Esophagus squamous epithelium (tissue), 5 donors: ENCODE measurements at regions not wholly inside any gene's neighbourhood (a gene's known extent, or its start where the extent isn't known, plus 50 kb on each side); places are given as distances from the start of the nearest gene placed in this dataset.

ENCODE experiments used
- DNase-seq: peaks from one replicate; lab custom pipeline; 2025; lab: John Stamatoyannopoulos, UW
- H3K27ac ChIP-seq, 4 donors: fragments of 200-600 bp; sonication (generic); one replicate each; pipeline ENCODE4 v1.5.1; 2016 to 2019; ENCODE audit warnings: mild to moderate bottlenecking in 1 of 4
- H3K27me3 ChIP-seq, 4 donors: fragments of 200-600 bp; sonication (generic); 1 replicate in 3 of 4; 2 replicates in 1 of 4; pipeline versions ENCODE4 v1.5.1 to v1.6.0; 2017 to 2021; ENCODE audit warnings: antibody characterized with exemption in 1 of 4
- H3K36me3 ChIP-seq, 3 donors: fragments of 200-600 bp; sonication (generic); one replicate each; pipeline ENCODE4 v1.5.1; 2016 to 2019
- H3K4me1 ChIP-seq, 3 donors: fragments of 200-600 bp; sonication (generic); one replicate each; pipeline ENCODE4 v1.5.1; 2017 to 2019
- H3K4me3 ChIP-seq, 4 donors: fragments of 200-600 bp; sonication (generic); 1 replicate in 3 of 4; 2 replicates in 1 of 4; pipeline ENCODE4 v1.5.1; 2016 to 2019; ENCODE audit warnings: mild to moderate bottlenecking in 2 of 4, moderate library complexity in 1 of 4
- H3K9me3 ChIP-seq, 3 donors: fragments of 200-600 bp; sonication (generic); one replicate each; pipeline ENCODE4 v1.5.1; 2016 to 2019
- POLR2A ChIP-seq, 4 donors: fragments of 450-650 bp; IDR thresholded peaks; one replicate each; pipeline ENCODE4 v1.6.1; 2017; ENCODE audit warnings: antibody characterized with exemption in 4 of 4, mild to moderate bottlenecking in 4 of 4, moderate library complexity in 3 of 4
- WGBS, 2 donors: methylation state at CpG; one replicate each; pipeline ENCODE4 v1.1.5; 2018; 5-methylcytosine and 5-hydroxymethylcytosine counted together
- intact Hi-C: fragments of 100-400 bp; cut with DNase I; formaldehyde crosslinking; loops from one replicate; pipeline ENCODE4 v1.15.0; 2022
- TF ChIP-seq, protein P1 (sequence below), 6 experiments: fragments of 450-650 bp in 4 of 6; fragments of 200-600 bp in 2 of 6; sonication (generic) in 2 of 6; IDR thresholded peaks; one replicate each; pipeline ENCODE4 v1.5.1; 2016 to 2019; ENCODE audit warnings: antibody characterized with exemption in 6 of 6, mild to moderate bottlenecking in 4 of 6, moderate library complexity in 4 of 6
- donor health status: DM: yes; HTN: yes; CAD: no.

GRCh38 chrX:122910697-122911096 lies 273.4 kb upstream of the GRIA3 start:
- no peaks in the 10 kb centered on the region for H3K36me3 ChIP-seq
- no peaks in the 10 kb centered on the region for H3K27me3 ChIP-seq
- WGBS, 2 donors = 11 to 85% methylated on average over 2 of the region's 2 CpGs
- peaks cover 0 to 5% (median 0%) of the 10 kb centered on the region in 3 donors for H3K9me3 ChIP-seq
- no peak for TF ChIP-seq POLR2A (IDR thresholded peaks at IDR 0.05)
- TF ChIP-seq, protein P1, sequence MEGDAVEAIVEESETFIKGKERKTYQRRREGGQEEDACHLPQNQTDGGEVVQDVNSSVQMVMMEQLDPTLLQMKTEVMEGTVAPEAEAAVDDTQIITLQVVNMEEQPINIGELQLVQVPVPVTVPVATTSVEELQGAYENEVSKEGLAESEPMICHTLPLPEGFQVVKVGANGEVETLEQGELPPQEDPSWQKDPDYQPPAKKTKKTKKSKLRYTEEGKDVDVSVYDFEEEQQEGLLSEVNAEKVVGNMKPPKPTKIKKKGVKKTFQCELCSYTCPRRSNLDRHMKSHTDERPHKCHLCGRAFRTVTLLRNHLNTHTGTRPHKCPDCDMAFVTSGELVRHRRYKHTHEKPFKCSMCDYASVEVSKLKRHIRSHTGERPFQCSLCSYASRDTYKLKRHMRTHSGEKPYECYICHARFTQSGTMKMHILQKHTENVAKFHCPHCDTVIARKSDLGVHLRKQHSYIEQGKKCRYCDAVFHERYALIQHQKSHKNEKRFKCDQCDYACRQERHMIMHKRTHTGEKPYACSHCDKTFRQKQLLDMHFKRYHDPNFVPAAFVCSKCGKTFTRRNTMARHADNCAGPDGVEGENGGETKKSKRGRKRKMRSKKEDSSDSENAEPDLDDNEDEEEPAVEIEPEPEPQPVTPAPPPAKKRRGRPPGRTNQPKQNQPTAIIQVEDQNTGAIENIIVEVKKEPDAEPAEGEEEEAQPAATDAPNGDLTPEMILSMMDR (IDR thresholded peaks at IDR 0.05) = no peak
- H3K4me3 ChIP-seq = no peak overlapping the region
- no peaks in the 10 kb centered on the region for H3K4me1 ChIP-seq
- no peak overlapping the region for H3K27ac ChIP-seq
- DNase-seq = no peak
- intact Hi-C loops = no loop called here

DNA sequence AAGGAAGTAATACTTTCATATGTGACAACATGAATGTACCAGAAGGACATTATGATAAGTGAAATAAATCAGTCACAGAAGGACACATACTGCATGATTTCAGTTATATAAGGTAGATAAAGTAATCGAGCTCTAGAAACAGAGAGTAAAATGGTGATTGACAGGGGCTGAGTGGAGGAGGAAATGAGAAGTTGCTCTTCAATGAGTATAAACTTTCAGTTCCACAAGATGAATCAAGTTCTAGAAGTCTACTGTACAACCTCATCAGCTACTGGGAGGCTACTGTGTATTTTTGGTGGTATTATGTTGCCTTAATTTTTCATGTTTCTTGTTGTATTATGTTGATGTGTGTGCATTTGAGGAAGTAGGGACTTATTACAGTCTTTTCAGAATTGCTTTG lies 270.9 kb upstream of the GRIA3 start:
- Histone ChIP-seq H3K4me1 (no peaks in the 10 kb centered on the region), H3K27ac (no peak overlapping the region), H3K4me3 (no peak overlapping the region), H3K27me3 (no peaks in the 10 kb centered on the region), H3K9me3 (peaks cover 0 to 5% (median 0%) of the 10 kb centered on the region in 3 donors), H3K36me3 (no peaks in the 10 kb centered on the region)
- no peak for DNase-seq
- no peak for TF ChIP-seq POLR2A (IDR thresholded peaks at IDR 0.05)
- TF ChIP-seq, protein P1 (IDR thresholded peaks at IDR 0.05) = no peak
- intact Hi-C loops = no loop called here
- WGBS, 2 donors = 64 to 75% methylated on average over 1 of the region's 1 CpG

DNA sequence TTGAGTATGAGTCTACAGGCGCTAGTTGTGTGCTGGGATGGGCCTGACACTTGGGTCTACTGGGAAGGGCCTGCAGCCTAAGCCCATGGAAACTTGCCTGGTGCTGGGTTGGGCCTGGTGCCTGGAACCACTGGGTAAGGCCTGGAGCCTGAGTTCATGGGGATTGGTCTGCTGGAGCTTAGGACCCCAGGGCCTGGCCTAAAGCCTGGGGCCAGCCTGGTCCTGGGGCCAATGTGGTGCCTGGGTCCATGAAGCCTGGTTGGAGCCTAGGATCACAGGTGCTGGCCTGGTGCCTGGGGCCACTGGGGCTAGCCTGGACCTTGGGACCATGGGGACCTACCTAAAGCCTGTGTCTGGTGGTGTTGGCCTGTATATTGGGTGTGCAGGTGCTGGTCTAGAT lies 270.3 kb upstream of the GRIA3 start:
- intact Hi-C loops = no loop called here
- WGBS, 2 donors = no CpG with 5 or more reads among the region's 1 CpG
- H3K36me3 ChIP-seq = no peaks in the 10 kb centered on the region

DNA sequence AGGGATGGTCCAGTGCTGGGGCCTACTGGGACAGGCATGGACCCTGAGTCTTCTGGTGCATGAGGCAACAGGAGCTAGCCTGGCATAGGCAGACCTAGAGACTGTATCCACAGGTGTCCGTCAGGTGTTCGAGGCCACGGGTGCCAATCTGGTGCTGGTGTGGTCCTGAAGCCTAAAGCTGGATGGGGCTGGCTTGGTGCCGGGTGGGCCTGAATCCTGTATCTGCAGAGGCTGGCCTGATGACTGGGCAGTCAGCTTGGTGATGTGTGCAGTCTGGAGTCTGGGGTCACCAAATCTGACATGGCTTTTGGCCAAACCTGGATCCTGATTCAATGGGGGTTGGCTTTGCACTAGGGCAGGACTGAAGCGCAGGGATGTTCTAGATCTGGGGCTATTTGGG lies 269.8 kb upstream of the GRIA3 start:
- TF ChIP-seq POLR2A (IDR thresholded peaks at IDR 0.05) = no peak
- TF ChIP-seq, protein P1 (IDR thresholded peaks at IDR 0.05) = no peak
- Histone ChIP-seq H3K4me1 (no peaks in the 10 kb centered on the region), H3K4me3 (no peak overlapping the region), H3K36me3 (no peaks in the 10 kb centered on the region), H3K9me3 (peaks cover 0 to 5% (median 0%) of the 10 kb centered on the region in 3 donors), H3K27me3 (no peaks in the 10 kb centered on the region), H3K27ac (no peak overlapping the region)
- WGBS, 2 donors = 67% methylated on average over 1 of the region's 5 CpGs; no CpG with 5 or more reads in 1 of the 2 donors
- no peak for DNase-seq
- intact Hi-C loops = no loop called here

More for the DNA sequence above, 270.3 kb upstream of the GRIA3 start:
- H3K4me1 ChIP-seq = no peaks in the 10 kb centered on the region
- H3K9me3 ChIP-seq = peaks cover 0 to 5% (median 0%) of the 10 kb centered on the region in 3 donors
- TF ChIP-seq, protein P1 (IDR thresholded peaks at IDR 0.05) = no peak
- TF ChIP-seq POLR2A (IDR thresholded peaks at IDR 0.05) = no peak
- no peaks in the 10 kb centered on the region for H3K27me3 ChIP-seq
- no peak overlapping the region for H3K4me3 ChIP-seq
- no peak for DNase-seq
- H3K27ac ChIP-seq = no peak overlapping the region

- intact Hi-C loops = no loop called here
- Histone ChIP-seq H3K27ac (no peak overlapping the region), H3K9me3 (no peaks in the 10 kb centered on the region), H3K4me1 (no peaks in the 10 kb centered on the region), H3K27me3 (no peaks in the 10 kb centered on the region), H3K36me3 (no peaks in the 10 kb centered on the region), H3K4me3 (no peak overlapping the region)
- no peak for TF ChIP-seq POLR2A (IDR thresholded peaks at IDR 0.05)
- TF ChIP-seq, protein P1 (IDR thresholded peaks at IDR 0.05) = no peak
- 33 to 58% methylated on average over 1 of the region's 1 CpG for WGBS, 2 donors
- no peak for DNase-seq
These were observed 249.9 kb upstream of the GRIA3 start for GRCh38 chrX:122934131-122934530.
